ENCODE measurements at regions not wholly inside any gene's neighbourhood (a gene's known extent, or its start where the extent isn't known, plus 50 kb on each side); places are given as distances from the start of the nearest gene placed in this dataset.

GRCh38 chr3:159796744-159797143 lies 191.9 kb upstream of the IL12A start:
- TF ChIP-seq EZH2 (IDR thresholded peaks at IDR 0.05; ENCODE audit: borderline replicate concordance): no peak
- TF ChIP-seq, protein P1, sequence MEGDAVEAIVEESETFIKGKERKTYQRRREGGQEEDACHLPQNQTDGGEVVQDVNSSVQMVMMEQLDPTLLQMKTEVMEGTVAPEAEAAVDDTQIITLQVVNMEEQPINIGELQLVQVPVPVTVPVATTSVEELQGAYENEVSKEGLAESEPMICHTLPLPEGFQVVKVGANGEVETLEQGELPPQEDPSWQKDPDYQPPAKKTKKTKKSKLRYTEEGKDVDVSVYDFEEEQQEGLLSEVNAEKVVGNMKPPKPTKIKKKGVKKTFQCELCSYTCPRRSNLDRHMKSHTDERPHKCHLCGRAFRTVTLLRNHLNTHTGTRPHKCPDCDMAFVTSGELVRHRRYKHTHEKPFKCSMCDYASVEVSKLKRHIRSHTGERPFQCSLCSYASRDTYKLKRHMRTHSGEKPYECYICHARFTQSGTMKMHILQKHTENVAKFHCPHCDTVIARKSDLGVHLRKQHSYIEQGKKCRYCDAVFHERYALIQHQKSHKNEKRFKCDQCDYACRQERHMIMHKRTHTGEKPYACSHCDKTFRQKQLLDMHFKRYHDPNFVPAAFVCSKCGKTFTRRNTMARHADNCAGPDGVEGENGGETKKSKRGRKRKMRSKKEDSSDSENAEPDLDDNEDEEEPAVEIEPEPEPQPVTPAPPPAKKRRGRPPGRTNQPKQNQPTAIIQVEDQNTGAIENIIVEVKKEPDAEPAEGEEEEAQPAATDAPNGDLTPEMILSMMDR (IDR thresholded peaks at IDR 0.05; ENCODE audit: poor library complexity): no peak
- TF ChIP-seq EZH2phosphoT487 (IDR thresholded peaks at IDR 0.05; ENCODE audit: low read depth, severe bottlenecking, unreplicated experiment): no peak

Data from hepatocyte (in vitro differentiated cells).